Neural cell (in vitro differentiated cells): ENCODE measurements at regions not wholly inside any gene's neighbourhood (a gene's known extent, or its start where the extent isn't known, plus 50 kb on each side); places are given as distances from the start of the nearest gene placed in this dataset.

Source experiments
- CTCF ChIP-seq: fragments of 450-650 bp; IDR thresholded peaks from 2 replicates; pipeline ENCODE4 v1.5.1; 2014; ENCODE audit warnings: antibody characterized with exemption, mild to moderate bottlenecking, moderate library complexity; ENCODE audit not compliant: poor library complexity, severe bottlenecking
- EZH2 ChIP-seq: fragments of 200-600, 300-800 bp; shearing (Covaris generic), sonication (generic); IDR thresholded peaks from 2 replicates; pipeline ENCODE4 v1.6.1; 2014; ENCODE audit warnings: antibody characterized with exemption, low read length, borderline replicate concordance, mild to moderate bottlenecking; ENCODE audit not compliant: insufficient read depth, poor library complexity, severe bottlenecking
- POLR2AphosphoS5 ChIP-seq: IDR thresholded peaks from 2 replicates; pipeline ENCODE4 v1.6.1; 2012
- TAF1 ChIP-seq: IDR thresholded peaks from 2 replicates; pipeline ENCODE4 v1.6.1; 2012; ENCODE audit warnings: low read depth

DNA sequence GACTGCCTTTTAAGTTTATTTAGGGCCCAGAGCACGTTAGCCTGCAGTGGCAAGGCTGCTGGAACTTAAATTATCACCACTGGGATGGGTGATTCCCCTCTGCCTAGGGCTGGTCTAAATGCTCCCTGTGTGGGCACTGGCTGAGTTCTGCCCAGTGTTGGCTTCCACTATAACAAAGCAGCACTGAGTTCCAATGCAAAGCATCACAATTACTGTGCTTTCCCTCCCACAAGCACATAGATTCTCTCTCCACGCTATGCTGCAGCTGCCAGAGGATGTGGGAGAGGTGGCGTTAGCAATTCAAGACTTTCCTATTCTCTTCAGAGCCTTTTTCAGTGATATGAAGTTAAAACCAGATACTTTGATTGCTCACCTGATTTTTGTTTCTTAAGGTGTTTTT lies 328.9 kb upstream of the DDX18 start:
- TF ChIP-seq CTCF (no peak), TAF1 (no peak), EZH2 (no peak), POLR2AphosphoS5 (no peak)
